Suprapubic skin (tissue), 4 donors: ENCODE measurements at regions not wholly inside any gene's neighbourhood (a gene's known extent, or its start where the extent isn't known, plus 50 kb on each side); places are given as distances from the start of the nearest gene placed in this dataset.

Source experiments
- DNase-seq, 2 donors: peaks; one replicate each; pipeline ENCODE4 v3.0.0-alpha.2; 2019; ENCODE audit warnings: low spot score in 2 of 2
- H3K27ac ChIP-seq: fragments of 200-600 bp; sonication (generic); one replicate; pipeline ENCODE4 v1.5.1; 2019
- H3K27me3 ChIP-seq: fragments of 200-600 bp; sonication (generic); one replicate; pipeline ENCODE4 v1.5.1; 2019
- H3K36me3 ChIP-seq: fragments of 200-600 bp; sonication (generic); one replicate; pipeline ENCODE4 v1.5.1; 2019
- H3K4me1 ChIP-seq: fragments of 200-600 bp; sonication (generic); one replicate; pipeline ENCODE4 v1.5.1; 2019
- H3K4me3 ChIP-seq: fragments of 200-600 bp; sonication (generic); one replicate; pipeline ENCODE4 v1.5.1; 2019; ENCODE audit warnings: mild to moderate bottlenecking
- H3K9me3 ChIP-seq: fragments of 200-600 bp; sonication (generic); one replicate; pipeline ENCODE4 v1.5.1; 2019
- CTCF ChIP-seq, 2 donors: fragments of 200-600 bp in 1 of 2; fragments of 450-650 bp in 1 of 2; sonication (generic) in 1 of 2; IDR thresholded peaks; one replicate each; pipeline ENCODE4 v1.5.1; 2016 to 2019; ENCODE audit warnings: antibody characterized with exemption in 2 of 2, mild to moderate bottlenecking in 1 of 2, moderate library complexity in 1 of 2
- EP300 ChIP-seq: sonication (generic); formaldehyde crosslinking; IDR thresholded peaks from one replicate; pipeline ENCODE4 v1.6.1; 2017; ENCODE audit warnings: antibody characterized with exemption
- POLR2A ChIP-seq, 2 donors: fragments of 450-650 bp; IDR thresholded peaks; one replicate each; pipeline ENCODE4 v1.6.1; 2017; ENCODE audit warnings: antibody characterized with exemption in 2 of 2, mild to moderate bottlenecking in 2 of 2, moderate library complexity in 2 of 2
- POLR2AphosphoS5 ChIP-seq, 3 donors: sonication (generic); formaldehyde crosslinking; IDR thresholded peaks; one replicate each; pipeline ENCODE4 v1.6.1; 2017; ENCODE audit warnings: antibody characterized with exemption in 3 of 3
- WGBS: methylation state at CpG from one replicate; pipeline ENCODE4 v1.1.5; 2018; 5-methylcytosine and 5-hydroxymethylcytosine counted together

DNA sequence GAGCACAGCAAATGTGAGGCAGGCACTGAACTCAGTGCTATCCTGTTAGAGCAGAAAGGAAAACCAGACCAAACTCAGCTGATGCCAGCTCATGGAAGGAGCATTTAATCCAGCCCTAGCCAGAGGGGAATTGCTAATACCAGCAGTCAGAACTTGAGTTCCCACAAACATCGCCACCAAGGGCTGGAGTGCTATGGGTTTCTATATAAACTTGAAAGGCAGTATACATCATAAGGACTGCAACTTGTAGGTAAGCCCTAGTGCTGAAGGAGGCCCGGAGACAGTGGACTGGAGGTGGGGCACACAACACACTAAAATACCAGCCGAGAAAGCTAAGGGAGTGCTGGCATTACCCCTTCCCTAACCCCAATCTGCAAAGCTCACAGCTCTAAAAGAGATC is 440.2 kb downstream of the PRR32 start:
- no peak for DNase-seq
- WGBS = 75% methylated on average over 3 of the region's 3 CpGs
- Histone ChIP-seq H3K27me3 (no peaks in the 10 kb centered on the region), H3K27ac (no peak overlapping the region), H3K4me1 (no peaks in the 10 kb centered on the region), H3K36me3 (no peaks in the 10 kb centered on the region), H3K4me3 (no peak overlapping the region), H3K9me3 (no peaks in the 10 kb centered on the region)
- TF ChIP-seq POLR2A (IDR thresholded peaks at IDR 0.05) (no peak), CTCF (IDR thresholded peaks at IDR 0.05) (no peak), EP300 (no peak), POLR2AphosphoS5 (IDR thresholded peaks at IDR 0.05) (no peak)

DNA sequence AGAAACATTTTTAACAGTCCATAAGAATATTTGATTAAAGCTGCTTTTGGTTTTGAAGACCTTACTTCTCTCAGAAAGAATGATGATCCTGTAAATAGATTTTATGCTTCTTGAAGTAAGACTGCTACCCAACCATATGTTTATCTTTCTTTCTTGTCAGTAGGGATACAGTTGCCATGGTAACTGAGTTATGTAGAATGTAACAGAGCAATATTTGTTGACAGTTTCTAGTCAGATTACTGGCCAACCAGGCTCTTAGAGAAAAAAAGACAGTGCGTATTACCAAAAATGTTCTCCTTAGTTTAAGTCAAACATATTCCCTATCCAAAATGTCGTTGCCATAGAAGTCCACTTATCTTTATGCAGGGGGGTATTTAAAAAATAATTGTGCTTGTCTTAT is 456.8 kb downstream of the PRR32 start:
- WGBS = 62% methylated on average over 2 of the region's 2 CpGs
- no peak for DNase-seq
- Histone ChIP-seq H3K27me3 (no peaks in the 10 kb centered on the region), H3K9me3 (no peaks in the 10 kb centered on the region), H3K4me3 (no peak overlapping the region), H3K27ac (no peak overlapping the region), H3K4me1 (no peaks in the 10 kb centered on the region), H3K36me3 (no peaks in the 10 kb centered on the region)
- TF ChIP-seq EP300 (no peak), CTCF (IDR thresholded peaks at IDR 0.05) (no peak), POLR2AphosphoS5 (IDR thresholded peaks at IDR 0.05) (no peak), POLR2A (IDR thresholded peaks at IDR 0.05) (no peak)

DNA sequence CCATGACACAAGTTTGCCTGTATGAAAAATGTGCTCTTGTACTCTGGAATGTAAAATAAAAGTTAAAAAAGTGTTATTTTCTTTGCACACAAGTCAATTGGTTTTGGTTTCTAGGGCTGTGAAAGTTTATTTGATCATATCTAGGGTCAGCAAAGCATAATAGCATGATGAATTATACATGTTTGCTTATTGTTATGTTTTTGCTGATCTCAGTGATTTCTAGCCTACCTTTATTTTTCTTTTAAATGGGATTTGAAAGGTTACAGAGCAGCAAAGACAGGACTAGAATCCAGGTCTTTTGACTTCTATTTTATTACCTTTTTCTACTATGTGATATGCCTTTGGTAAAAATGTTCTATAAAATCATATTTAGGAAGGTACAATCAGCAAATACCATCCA is 481.0 kb downstream of the PRR32 start:
- no peak for TF ChIP-seq EP300
- TF ChIP-seq CTCF (IDR thresholded peaks at IDR 0.05) = no peak
- TF ChIP-seq POLR2AphosphoS5 (IDR thresholded peaks at IDR 0.05) = no peak
- no peak for TF ChIP-seq POLR2A (IDR thresholded peaks at IDR 0.05)
- DNase-seq = no peak

DNA sequence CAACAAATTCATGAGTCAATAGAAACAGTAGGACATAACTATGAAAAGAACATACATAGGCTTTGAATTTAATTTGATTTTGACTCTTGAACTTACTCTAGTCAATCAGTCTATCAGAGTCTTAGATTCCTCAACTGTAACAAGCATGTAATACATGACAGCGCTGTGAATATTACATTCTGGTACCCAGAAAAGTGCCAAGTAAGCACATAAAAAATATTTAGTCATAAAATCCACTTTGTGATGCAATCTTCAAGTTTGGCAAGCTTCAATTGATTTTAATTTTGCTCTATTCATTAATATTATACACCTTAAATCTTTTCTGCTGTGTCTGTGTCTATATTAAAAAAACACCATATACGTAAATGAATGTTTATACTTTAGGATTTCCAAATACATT is 483.3 kb downstream of the PRR32 start:
- H3K27me3 ChIP-seq = no peaks in the 10 kb centered on the region
- no peak overlapping the region for H3K27ac ChIP-seq
- DNase-seq = no peak
- no peak overlapping the region for H3K4me3 ChIP-seq
- H3K4me1 ChIP-seq = no peaks in the 10 kb centered on the region
- no peaks in the 10 kb centered on the region for H3K9me3 ChIP-seq
- no peaks in the 10 kb centered on the region for H3K36me3 ChIP-seq
- no peak for TF ChIP-seq EP300
- no peak for TF ChIP-seq POLR2AphosphoS5 (IDR thresholded peaks at IDR 0.05)
- no peak for TF ChIP-seq CTCF (IDR thresholded peaks at IDR 0.05)
- no peak for TF ChIP-seq POLR2A (IDR thresholded peaks at IDR 0.05)
- WGBS = 87% methylated on average over 2 of the region's 2 CpGs

More for the DNA sequence above, 481.0 kb downstream of the PRR32 start:
- H3K36me3 ChIP-seq = no peaks in the 10 kb centered on the region
- H3K4me1 ChIP-seq = no peaks in the 10 kb centered on the region
- no peak overlapping the region for H3K4me3 ChIP-seq
- no peaks in the 10 kb centered on the region for H3K9me3 ChIP-seq
- H3K27ac ChIP-seq = no peak overlapping the region
- no peaks in the 10 kb centered on the region for H3K27me3 ChIP-seq

GRCh38 chrX:127305013-127305412 is 485.5 kb downstream of the PRR32 start:
- TF ChIP-seq EP300 = no peak
- TF ChIP-seq CTCF (IDR thresholded peaks at IDR 0.05) = no peak
- no peak for TF ChIP-seq POLR2A (IDR thresholded peaks at IDR 0.05)
- TF ChIP-seq POLR2AphosphoS5 (IDR thresholded peaks at IDR 0.05) = no peak
- Histone ChIP-seq H3K9me3 (no peaks in the 10 kb centered on the region), H3K4me1 (no peaks in the 10 kb centered on the region), H3K36me3 (no peaks in the 10 kb centered on the region), H3K4me3 (no peak overlapping the region), H3K27me3 (no peaks in the 10 kb centered on the region), H3K27ac (no peak overlapping the region)
- WGBS = 48% methylated on average over 1 of the region's 1 CpG
- DNase-seq = no peak
